DND-41 (cell line): ENCODE measurements at regions not wholly inside any gene's neighbourhood (a gene's known extent, or its start where the extent isn't known, plus 50 kb on each side); places are given as distances from the start of the nearest gene placed in this dataset.

Experiments
- CTCF ChIP-seq: IDR thresholded peaks from 2 replicates; pipeline ENCODE4 v1.5.1; 2012; ENCODE audit warnings: borderline replicate concordance, low read length, moderate library complexity, mild to moderate bottlenecking; ENCODE audit not compliant: poor library complexity, severe bottlenecking; ENCODE audit errors: extremely low read depth
- EZH2 ChIP-seq: IDR thresholded peaks from 3 replicates; pipeline ENCODE4 v1.6.1; 2012; ENCODE audit warnings: borderline replicate concordance, low read depth, mild to moderate bottlenecking, moderate library complexity, low read length, inconsistent platforms; ENCODE audit not compliant: severe bottlenecking

GRCh38 chr5:10046676-10047075, 203.0 kb downstream of the ATPSCKMT start:
- TF ChIP-seq CTCF: no peak
- no peak for TF ChIP-seq EZH2
